IPS DF 6.9 (cell line): ENCODE measurements at regions not wholly inside any gene's neighbourhood (a gene's known extent, or its start where the extent isn't known, plus 50 kb on each side); places are given as distances from the start of the nearest gene placed in this dataset.

Source experiments
- DNase-seq: peaks from one replicate; pipeline ENCODE4 v3.0.0-alpha.2; 2013; ENCODE audit warnings: low read depth, low spot score
- H3K27ac ChIP-seq: one replicate; pipeline ENCODE4 v1.5.1; 2013; ENCODE audit warnings: low read length, control low read depth
- H3K27me3 ChIP-seq: 2 replicates; pipeline ENCODE4 v1.6.1; 2013; ENCODE audit warnings: mild to moderate bottlenecking, low read length; ENCODE audit not compliant: control insufficient read depth, insufficient read depth
- H3K36me3 ChIP-seq: 2 replicates; pipeline ENCODE4 v1.6.1; 2013; ENCODE audit warnings: low read length; ENCODE audit not compliant: control insufficient read depth, insufficient read depth
- H3K4me1 ChIP-seq: 2 replicates; pipeline ENCODE4 v1.6.1; 2013; ENCODE audit warnings: low read length; ENCODE audit not compliant: control insufficient read depth, insufficient read depth
- H3K4me3 ChIP-seq: 2 replicates; pipeline ENCODE4 v1.5.1; 2013; ENCODE audit warnings: mild to moderate bottlenecking, low read length
- H3K9me3 ChIP-seq: 2 replicates; pipeline ENCODE4 v1.6.1; 2013; ENCODE audit warnings: low read length, inconsistent platforms; ENCODE audit not compliant: control insufficient read depth, insufficient read depth
- WGBS: extraction: QIAGEN DNeasy Blood & Tissue Kit; methylation state at CpG from one replicate; pipeline ENCODE4 v1.1.7; 2013; ENCODE audit warnings: mixed read lengths, missing lambda C conversion rate; ENCODE audit not compliant: insufficient read length, insufficient coverage; 5-methylcytosine and 5-hydroxymethylcytosine counted together

DNA sequence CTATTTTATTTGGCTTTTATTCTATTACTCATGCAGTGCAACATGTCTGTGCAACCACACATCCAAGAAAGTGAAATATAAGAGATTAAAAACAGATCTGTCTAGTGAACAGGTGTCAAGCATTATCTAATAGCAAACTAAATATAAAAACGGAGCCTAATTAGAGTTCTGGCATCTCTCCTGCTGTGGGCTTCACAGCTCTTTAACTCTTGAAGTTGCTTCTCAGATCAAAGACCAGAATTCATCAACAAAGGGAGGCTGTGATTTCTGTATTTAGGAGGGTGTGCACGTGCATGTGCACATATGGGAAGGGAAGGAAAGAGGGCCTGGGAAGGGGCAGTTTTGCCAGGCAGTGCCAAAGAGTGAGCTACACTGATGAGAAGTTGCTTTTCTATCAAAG is 81.0 kb downstream of the MIS18A start:
- Histone ChIP-seq H3K4me3 (no peak overlapping the region), H3K27me3 (no peaks in the 10 kb centered on the region), H3K27ac (no peak overlapping the region), H3K9me3 (no peaks in the 10 kb centered on the region), H3K36me3 (no peaks in the 10 kb centered on the region), H3K4me1 (no peaks in the 10 kb centered on the region)
- no CpG with 5 or more reads among the region's 2 CpGs for WGBS
- DNase-seq: no peak

DNA sequence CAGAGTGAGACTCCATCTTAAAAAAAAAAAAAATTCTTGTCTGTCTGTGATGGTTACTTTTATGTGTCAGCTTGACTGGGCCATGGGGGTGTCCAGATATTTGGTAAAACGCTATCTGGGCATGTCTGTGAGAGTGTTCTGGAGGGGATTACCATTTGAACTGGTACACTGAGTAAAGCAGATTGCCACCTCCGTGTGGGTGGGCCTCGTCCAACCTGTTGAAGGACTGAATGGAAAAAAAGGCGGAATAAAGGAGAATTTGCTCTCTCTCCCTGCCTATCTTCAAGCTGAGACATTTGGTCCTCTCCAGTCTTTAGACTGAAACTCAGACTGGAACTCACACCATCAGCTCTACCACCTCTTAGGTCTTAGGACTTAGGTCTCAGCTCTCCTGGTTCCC is 82.8 kb downstream of the MIS18A start:
- no CpG with 5 or more reads among the region's 4 CpGs for WGBS

DNA sequence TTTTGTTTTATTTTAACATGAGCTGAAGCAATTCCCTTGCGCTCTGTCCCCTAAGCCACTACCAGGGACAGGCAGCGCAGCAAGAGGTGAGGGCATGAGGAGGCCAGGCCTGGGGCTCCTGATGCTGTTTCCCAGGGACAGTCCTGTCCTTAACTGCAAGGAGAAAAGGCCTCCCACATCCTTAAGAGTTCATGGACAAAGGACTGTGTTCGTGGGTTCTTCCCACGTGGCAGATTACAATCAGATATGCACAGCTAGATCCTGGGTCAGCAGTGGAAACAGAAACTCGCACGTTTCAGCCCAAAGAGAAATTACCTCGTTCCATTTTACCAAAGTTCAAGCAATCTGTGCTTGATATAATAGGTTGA is 85.8 kb downstream of the MIS18A start:
- H3K4me3 ChIP-seq: no peak overlapping the region
- H3K27me3 ChIP-seq: no peaks in the 10 kb centered on the region
- no CpG with 5 or more reads among the region's 7 CpGs for WGBS
- H3K4me1 ChIP-seq: no peaks in the 10 kb centered on the region
- H3K36me3 ChIP-seq: no peaks in the 10 kb centered on the region
- no peak overlapping the region for H3K27ac ChIP-seq
- DNase-seq: no peak
- no peaks in the 10 kb centered on the region for H3K9me3 ChIP-seq

More for the DNA sequence above, 82.8 kb downstream of the MIS18A start:
- H3K4me3 ChIP-seq: no peak overlapping the region
- no peaks in the 10 kb centered on the region for H3K9me3 ChIP-seq
- H3K36me3 ChIP-seq: no peaks in the 10 kb centered on the region
- H3K4me1 ChIP-seq: no peaks in the 10 kb centered on the region
- no peak overlapping the region for H3K27ac ChIP-seq
- no peak for DNase-seq
- H3K27me3 ChIP-seq: no peaks in the 10 kb centered on the region

DNA sequence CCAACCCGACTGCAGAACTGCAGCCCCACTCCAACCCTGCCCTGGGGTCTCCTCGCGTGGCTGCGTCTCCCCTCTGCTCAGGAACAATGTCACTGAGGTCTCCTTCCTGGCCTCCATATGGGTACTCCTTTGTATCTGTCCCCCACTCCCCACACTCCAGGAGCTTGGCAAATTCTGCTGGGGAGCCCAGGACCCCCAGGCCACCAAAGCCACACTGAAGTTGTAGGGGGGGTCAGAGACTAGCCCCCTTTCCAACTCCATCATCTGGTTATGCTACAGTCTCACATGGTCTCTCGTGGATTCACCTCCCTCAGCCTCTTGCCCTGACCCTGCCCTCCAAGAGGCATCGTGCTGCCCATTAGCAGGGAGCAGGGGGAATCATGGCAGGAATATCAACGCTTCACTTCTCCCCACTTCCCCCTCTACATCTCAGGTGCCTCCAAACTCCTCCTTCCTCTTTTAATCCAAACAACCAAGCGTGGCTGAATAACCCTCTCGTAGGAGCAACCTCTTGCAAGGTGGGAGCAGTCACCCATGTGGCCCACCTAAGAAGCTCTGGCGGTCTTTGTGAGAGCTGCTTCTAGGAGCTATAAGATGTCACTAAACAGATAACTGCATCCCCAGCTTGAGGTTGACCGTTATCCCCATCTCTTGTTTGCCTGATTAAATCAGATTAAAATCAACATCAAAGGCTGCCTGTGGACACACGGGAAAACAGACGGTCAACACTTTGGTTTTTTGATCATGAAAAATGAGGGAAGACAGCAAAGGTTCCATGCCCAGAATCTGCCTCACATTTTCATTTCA is 86.4 kb downstream of the MIS18A start:
- H3K9me3 ChIP-seq: no peaks in the 10 kb centered on the region
- H3K27me3 ChIP-seq: no peaks in the 10 kb centered on the region
- H3K4me1 ChIP-seq: no peaks in the 10 kb centered on the region
- WGBS: no CpG with 5 or more reads among the region's 13 CpGs
- H3K36me3 ChIP-seq: no peaks in the 10 kb centered on the region
- no peak overlapping the region for H3K4me3 ChIP-seq
- no peak overlapping the region for H3K27ac ChIP-seq
- no peak for DNase-seq

DNA sequence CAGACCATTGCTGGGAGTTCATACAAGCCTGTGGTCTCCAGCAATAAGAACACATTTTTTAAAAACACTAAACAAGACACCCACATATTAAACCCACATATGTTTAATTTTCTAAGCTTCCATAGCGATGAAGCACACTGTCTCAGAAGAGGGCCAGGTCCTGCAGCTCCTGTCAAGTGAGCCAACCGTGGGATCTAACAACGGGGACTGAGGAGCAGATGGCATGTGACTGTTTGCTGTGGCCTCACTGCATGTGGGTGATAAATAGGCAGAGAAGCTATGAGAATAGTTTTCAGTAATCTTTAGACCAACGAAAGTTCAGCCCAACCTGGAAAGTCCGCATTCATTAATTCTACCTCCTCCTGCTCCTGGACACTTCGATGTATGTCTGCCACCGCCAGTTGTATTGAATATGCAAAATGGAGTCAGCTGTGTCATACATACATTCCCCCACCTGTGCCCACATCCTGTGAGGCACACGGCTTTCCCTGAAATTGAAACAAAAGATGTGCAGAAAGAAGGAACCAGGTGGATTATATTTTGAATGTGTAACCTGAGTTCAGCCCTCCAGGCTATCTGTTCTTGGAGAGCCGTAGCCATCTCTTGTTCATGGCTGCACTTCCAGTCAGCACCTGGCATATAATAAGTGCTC is 88.2 kb downstream of the MIS18A start:
- no peaks in the 10 kb centered on the region for H3K9me3 ChIP-seq
- H3K4me1 ChIP-seq: no peaks in the 10 kb centered on the region
- DNase-seq: no peak
- no CpG with 5 or more reads among the region's 9 CpGs for WGBS
- H3K27me3 ChIP-seq: no peaks in the 10 kb centered on the region
- no peaks in the 10 kb centered on the region for H3K36me3 ChIP-seq
- H3K27ac ChIP-seq: no peak overlapping the region
- H3K4me3 ChIP-seq: no peak overlapping the region

DNA sequence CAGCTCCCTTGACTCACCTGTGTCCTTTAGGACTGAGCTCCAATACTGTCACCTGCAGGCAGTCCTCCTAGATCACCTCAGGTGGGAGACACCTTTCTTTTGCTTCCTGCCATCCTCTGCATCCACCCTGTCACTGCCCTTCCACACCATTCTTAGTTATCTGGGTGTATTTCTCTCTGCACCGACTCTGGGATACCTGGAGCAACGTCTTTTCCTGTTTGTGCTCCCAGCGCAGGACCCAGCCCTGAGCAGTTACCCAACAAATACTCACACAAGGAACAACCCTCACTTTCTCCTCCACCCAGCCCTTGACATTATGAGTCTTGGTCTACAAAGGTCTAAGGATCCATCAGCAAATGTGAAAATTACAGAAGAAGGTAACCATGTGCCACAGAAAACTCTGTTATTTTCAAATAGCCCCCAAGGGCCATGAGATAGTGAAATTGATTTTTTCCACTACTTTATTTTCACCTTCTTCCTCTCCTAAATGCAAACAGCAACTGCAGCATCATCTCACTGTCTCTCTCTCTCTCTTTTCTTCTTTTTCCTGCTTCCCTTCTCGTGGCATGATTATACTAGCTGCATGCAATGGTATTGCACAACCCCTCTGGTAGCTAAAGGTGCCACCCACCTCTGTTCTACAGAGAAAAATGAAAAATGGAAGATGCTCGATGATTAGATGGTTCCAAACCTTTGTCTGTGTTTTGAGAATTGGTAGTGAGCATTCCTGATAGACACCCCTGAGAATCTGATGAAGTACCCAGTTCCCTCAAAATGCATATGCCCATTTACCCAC is 89.0 kb downstream of the MIS18A start:
- DNase-seq: no peak
- Histone ChIP-seq H3K36me3 (no peaks in the 10 kb centered on the region), H3K27me3 (no peaks in the 10 kb centered on the region), H3K4me3 (no peak overlapping the region), H3K27ac (no peak overlapping the region), H3K9me3 (no peaks in the 10 kb centered on the region), H3K4me1 (no peaks in the 10 kb centered on the region)
- WGBS: no CpG with 5 or more reads among the region's 5 CpGs

DNA sequence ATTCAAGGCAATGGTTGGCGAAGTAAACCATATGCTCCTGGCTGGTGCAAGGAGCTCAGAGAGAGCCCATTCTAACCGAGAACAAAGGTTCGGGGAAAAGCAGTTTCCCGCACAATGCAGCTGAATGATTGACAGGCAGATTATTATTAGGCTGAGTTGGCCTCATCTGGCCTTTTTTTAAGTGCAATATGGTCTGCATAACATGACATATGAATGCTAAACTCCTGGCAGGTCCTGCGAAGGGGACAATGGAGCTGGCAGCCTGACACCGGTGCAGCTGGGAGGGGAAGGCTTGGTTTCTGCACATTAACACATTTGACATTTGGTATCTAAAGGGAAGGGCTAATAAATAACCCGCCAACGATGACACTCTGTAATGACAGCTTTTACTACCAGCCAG is 92.0 kb downstream of the MIS18A start:
- WGBS: no CpG with 5 or more reads among the region's 8 CpGs
- Histone ChIP-seq H3K4me1 (peaks cover 1% of the 10 kb centered on the region; the same call in 1 of the 2 replicates), H3K4me3 (no peak overlapping the region), H3K36me3 (no peaks in the 10 kb centered on the region), H3K9me3 (no peaks in the 10 kb centered on the region), H3K27me3 (no peaks in the 10 kb centered on the region), H3K27ac (no peak overlapping the region)
- no peak for DNase-seq

DNA sequence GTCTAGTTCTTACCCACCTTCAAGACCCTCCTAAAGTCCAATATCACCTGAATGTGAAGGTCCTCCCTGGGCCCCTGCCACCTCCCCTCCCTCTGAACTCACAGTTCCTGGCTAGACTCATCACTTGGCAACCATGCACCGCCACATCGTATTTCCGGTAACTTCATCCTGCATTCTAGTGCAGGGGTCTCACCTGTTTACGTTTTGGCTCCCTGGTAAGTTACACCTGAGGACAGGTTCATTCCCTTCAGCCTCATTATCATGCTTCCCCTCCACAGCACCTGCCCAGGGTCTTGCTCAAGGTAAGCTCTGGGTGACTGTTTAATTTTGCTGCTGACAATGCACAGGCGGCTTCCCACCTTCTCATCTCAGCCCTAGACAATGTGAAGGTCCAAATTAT is 93.1 kb downstream of the MIS18A start:
- Histone ChIP-seq H3K9me3 (no peaks in the 10 kb centered on the region), H3K27ac (no peak overlapping the region), H3K36me3 (no peaks in the 10 kb centered on the region), H3K27me3 (no peaks in the 10 kb centered on the region), H3K4me1 (peaks cover 1% of the 10 kb centered on the region; the same call in 1 of the 2 replicates), H3K4me3 (no peak overlapping the region)
- no peak for DNase-seq
- no CpG with 5 or more reads among the region's 5 CpGs for WGBS

DNA sequence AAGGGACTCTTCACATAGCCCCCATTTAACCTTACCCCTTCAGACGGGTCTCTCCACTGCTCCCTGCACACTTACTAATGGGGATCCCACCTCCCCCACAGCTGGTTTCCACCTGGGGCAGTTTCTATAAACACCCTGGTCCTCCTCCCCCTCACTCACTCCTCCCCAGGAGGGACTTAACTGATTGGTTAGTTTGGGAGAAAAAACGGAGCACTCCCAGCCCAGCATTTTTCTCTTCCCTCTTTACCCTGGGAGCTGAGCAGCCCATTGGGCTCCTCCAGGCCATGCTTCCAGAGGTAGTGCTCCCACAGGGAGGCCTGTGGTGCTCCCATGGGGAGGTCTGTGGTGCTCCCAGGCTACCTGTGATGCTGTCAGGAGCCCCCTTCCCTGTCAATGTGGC is 93.7 kb downstream of the MIS18A start:
- no peak overlapping the region for H3K27ac ChIP-seq
- WGBS: no CpG with 5 or more reads among the region's 2 CpGs
- H3K27me3 ChIP-seq: no peaks in the 10 kb centered on the region
- H3K4me1 ChIP-seq: peaks cover 1% of the 10 kb centered on the region; the same call in 1 of the 2 replicates
- no peaks in the 10 kb centered on the region for H3K36me3 ChIP-seq
- H3K4me3 ChIP-seq: no peak overlapping the region
- no peak for DNase-seq
- H3K9me3 ChIP-seq: no peaks in the 10 kb centered on the region

DNA sequence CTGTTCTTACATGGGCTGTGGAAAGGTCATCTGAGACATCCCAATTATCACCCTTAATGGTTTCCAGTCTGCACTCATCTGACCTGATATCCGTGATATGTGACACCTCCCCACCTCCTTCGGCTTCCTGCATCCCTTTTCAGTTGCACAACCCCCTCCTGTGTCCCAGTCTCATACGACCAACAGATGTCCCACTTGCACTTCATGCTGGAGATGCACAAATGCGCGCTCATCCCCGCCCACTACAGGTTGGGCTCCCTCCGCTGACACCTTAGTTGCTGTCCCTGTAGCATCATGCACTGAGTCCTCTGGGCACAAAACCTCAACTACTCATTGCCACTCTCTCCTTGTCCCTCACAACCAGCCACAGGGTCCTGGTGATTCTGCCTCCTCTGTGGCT is 94.4 kb downstream of the MIS18A start:
- H3K4me1 ChIP-seq: peaks cover 1% of the 10 kb centered on the region; the same call in 1 of the 2 replicates

More for the DNA sequence above, 94.4 kb downstream of the MIS18A start:
- no peak overlapping the region for H3K27ac ChIP-seq
- H3K4me3 ChIP-seq: no peak overlapping the region
- H3K27me3 ChIP-seq: no peaks in the 10 kb centered on the region
- no peak for DNase-seq
- H3K9me3 ChIP-seq: no peaks in the 10 kb centered on the region
- H3K36me3 ChIP-seq: no peaks in the 10 kb centered on the region
- no CpG with 5 or more reads among the region's 7 CpGs for WGBS
